GM21786 (cell line): ENCODE measurements at regions not wholly inside any gene's neighbourhood (a gene's known extent, or its start where the extent isn't known, plus 50 kb on each side); places are given as distances from the start of the nearest gene placed in this dataset.
"Not testable (repeated sequence)": the region's sequence is repeated elsewhere in the genome, so short reads cannot be mapped to it uniquely, and the experiment has no call there.

Source experiments
- ATAC-seq: cut with Tn5 transposase; IDR thresholded peaks from one replicate; pipeline ENCODE4 v1.9.1; 2021; ENCODE audit not compliant: unreplicated experiment

DNA sequence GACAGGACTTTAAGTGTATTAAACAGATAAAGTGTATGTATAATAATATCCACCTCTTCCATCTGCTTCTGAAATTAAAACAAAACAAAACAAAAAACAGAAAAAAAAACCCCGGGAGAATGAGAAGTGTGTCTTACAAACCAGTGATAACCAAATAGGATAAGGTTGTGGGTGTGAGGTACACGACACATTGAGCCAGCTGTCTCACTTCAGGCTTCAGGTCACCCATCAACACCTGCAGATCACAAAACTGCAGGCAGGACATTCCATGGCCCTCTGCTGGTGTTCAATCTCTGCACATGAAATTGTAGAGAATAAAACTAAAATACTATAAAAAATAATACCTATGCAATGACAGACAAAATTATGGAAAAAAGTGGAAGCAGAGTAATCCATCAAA is 339.9 kb downstream of the SFMBT2 start:
- no peak for ATAC-seq

- ATAC-seq: no peak
These were observed 341.1 kb downstream of the SFMBT2 start for GRCh38 chr10:7069706-7070105.

- no peak for ATAC-seq
These were observed 354.6 kb downstream of the SFMBT2 start for GRCh38 chr10:7056216-7056615.

DNA sequence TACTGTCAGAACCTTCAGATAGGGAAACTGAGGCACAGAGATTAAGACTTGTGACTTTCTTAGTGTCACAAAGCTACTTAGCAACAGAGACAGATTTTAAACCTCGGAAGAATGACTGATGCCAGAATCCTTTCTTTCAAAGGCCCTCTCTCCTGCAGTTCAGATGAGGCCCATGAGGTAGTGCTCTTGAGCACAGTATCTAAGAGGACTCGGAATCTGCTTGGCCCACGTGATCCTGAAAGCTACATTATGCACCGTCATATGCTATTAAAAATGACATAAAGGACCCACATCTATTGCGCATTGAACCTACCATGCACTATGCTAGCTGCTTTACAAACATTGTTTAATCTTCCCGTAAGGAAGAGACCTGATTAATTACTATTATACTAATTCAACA is 355.9 kb downstream of the SFMBT2 start:
- ATAC-seq: no peak

DNA sequence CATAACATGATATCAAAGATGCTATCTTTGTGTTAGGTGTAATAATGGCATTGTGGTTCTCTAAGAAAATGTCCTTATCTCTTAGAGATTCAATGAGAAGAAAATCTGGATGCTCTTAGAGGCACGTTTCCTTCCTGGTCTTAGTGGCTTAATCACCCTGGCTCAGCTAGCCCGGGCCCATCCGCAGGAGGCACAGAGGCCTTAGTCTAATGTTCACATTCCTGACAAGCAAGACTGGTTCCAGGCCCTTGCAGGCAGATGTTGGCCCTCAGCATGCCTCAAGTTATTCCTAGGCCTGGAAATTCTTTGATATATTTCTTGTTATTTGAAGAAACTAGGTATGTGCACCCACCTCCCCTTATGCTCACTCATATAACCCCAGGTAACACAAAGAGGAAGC is 357.6 kb downstream of the SFMBT2 start:
- no peak for ATAC-seq

- ATAC-seq: not testable (repeated sequence)
These were observed 360.8 kb downstream of the SFMBT2 start for GRCh38 chr10:7050024-7050423.

- no peak for ATAC-seq
These were observed 362.8 kb downstream of the SFMBT2 start for GRCh38 chr10:7048061-7048460.

- ATAC-seq: peak; percentile 32
These were observed 364.2 kb downstream of the SFMBT2 start for GRCh38 chr10:7046615-7047014.

DNA sequence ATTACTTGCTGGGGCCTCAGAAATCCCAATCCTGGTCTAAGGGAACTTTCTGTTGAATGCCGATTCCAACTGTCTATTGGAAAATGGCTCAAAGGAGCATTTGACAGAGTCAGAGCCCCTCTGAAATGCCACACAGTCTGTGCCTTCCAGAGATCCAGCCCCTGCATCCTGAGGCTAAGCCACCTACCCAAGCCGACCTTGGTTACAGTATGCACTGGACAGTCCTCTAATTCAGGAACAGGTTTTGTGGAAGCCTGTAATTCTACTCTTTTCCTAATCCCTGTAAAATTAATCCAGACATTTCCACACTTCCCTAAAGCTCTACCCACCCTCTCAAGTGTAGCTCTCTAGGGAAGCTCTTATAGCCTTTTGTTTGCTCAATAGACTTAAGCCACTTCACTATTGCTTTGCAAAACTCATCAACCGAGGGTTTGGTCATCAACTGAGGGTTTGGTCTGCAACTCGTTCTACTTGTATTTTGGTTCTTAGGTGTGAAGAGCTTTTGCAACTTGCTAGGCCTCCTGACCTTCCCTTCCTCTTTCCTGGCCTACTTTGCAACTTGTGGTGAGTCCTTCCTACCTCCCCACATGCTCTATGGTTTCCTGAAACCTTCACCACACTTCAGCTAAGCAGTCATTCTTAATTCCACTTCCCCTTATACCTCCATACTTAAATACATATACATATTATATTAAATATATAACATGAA is 364.8 kb downstream of the SFMBT2 start:
- peak; percentile 82 for ATAC-seq

GRCh38 chr10:7043055-7043653 is 367.7 kb downstream of the SFMBT2 start:
- ATAC-seq: no peak

GRCh38 chr10:7042419-7043054 is 368.3 kb downstream of the SFMBT2 start:
- ATAC-seq: no peak

- ATAC-seq: no peak
These were observed 368.8 kb downstream of the SFMBT2 start for GRCh38 chr10:7042000-7042399.

DNA sequence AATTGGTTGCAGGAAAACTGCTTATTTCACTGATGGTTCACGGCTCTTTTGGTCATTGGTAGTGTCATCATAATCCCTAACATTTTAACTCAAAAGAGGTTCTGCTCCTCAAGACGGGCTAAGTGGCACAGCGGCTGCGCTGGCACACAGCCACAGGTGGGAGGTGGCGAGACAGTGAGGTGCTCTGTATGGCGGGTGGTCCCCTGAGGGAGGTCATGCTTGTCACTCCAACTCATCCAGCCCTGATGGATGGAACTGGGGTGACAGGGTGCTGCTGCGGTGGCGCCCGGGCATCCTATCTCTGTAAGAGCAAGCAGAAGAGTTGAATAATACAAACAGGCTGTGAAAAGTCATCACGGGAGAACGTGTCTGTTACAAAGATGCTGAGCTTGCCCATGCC is 370.2 kb downstream of the SFMBT2 start:
- no peak for ATAC-seq

DNA sequence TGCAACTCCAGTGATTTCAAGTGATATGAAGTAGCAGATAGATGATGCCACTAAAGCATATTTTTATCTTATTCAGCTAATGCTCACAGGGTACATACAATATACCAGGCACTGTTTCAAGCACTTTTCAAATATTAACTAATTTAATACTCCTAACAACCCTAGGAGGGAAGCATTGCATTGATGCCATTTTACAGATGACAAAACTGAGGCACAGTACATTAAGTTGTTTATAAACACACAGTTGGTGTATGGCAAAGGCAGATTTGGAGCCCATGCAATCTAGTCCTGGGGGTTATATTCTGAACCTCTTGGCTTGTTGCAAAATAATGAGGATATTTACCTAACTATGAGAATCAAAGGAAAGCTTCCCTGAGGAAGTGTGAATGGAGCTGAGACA is 371.0 kb downstream of the SFMBT2 start:
- ATAC-seq: no peak

GRCh38 chr10:7038416-7038815 is 372.4 kb downstream of the SFMBT2 start:
- ATAC-seq: no peak

GRCh38 chr10:7037434-7037833 is 373.4 kb downstream of the SFMBT2 start:
- not testable (repeated sequence) for ATAC-seq

- ATAC-seq: no peak
These were observed 373.9 kb downstream of the SFMBT2 start for GRCh38 chr10:7036951-7037350.

DNA sequence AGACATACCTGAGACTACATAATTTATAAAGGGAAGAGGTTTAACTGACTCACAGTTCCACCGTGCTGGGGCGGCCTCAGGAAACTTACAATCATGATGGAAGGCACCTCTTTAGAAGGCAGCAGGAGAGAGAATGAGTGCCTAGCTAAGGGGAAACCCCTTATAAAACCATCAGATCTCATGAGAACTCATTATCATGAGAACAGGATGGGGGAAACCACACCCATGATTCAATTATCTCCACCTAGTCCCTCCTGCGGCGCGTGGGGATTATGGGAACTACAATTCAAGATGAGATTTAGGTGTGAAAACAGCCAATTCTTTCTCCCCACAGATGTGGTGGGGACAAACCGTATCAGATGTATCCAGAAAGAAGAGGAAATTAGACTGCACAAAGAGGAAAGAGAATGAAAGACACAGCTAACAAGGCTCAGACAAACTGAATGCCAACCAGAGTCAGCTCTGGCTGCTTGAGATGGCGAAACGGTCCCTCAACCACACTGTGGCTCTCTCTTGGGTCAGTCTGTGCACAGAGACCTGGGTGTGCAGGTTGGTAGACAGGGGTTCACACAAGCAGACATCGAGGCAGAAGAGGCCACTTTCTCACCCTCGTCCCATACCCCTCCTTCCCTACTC is 375.6 kb downstream of the SFMBT2 start:
- no peak for ATAC-seq

GRCh38 chr10:7033031-7033430 is 377.8 kb downstream of the SFMBT2 start:
- ATAC-seq: no peak

GRCh38 chr10:7030134-7030855 is 380.5 kb downstream of the SFMBT2 start:
- ATAC-seq: no peak

GRCh38 chr10:7029672-7030071 is 381.2 kb downstream of the SFMBT2 start:
- ATAC-seq: no peak
